Right lobe of liver (tissue), 6 donors: ENCODE measurements at regions not wholly inside any gene's neighbourhood (a gene's known extent, or its start where the extent isn't known, plus 50 kb on each side); places are given as distances from the start of the nearest gene placed in this dataset.

Experiments
- ATAC-seq, 4 donors: fragments of 200-7000 bp; cut with Tn5 transposase; one replicate each; pipeline ENCODE4 v1.9.1; 2020; ENCODE audit warnings: mild to moderate bottlenecking in 4 of 4, moderate library complexity in 4 of 4
- DNase-seq, 3 donors: peaks; one replicate each; pipeline ENCODE4 v3.0.0-alpha.2; 2020
- H3K27ac ChIP-seq, 3 donors: fragments of 200-600 bp; one replicate each; pipeline ENCODE4 v1.8.0; 2022
- H3K27me3 ChIP-seq, 2 donors: fragments of 200-600 bp; one replicate each; pipeline ENCODE4 v1.8.0; 2022
- H3K36me3 ChIP-seq, 4 donors: fragments of 200-600 bp; sonication (generic) in 1 of 4; one replicate each; pipeline versions ENCODE4 v1.5.1 to v1.8.0; 2017 to 2022; ENCODE audit warnings: control low read depth in 1 of 4
- H3K4me1 ChIP-seq, 4 donors: fragments of 200-600 bp; sonication (generic) in 1 of 4; one replicate each; pipeline versions ENCODE4 v1.5.1 to v1.8.0; 2017 to 2022; ENCODE audit warnings: control low read depth in 1 of 4
- H3K4me3 ChIP-seq, 3 donors: fragments of 200-600 bp; one replicate each; pipeline ENCODE4 v1.8.0; 2022
- H3K9me3 ChIP-seq, 4 donors: fragments of 200-600 bp; sonication (generic) in 1 of 4; one replicate each; pipeline versions ENCODE4 v1.5.1 to v1.8.0; 2017 to 2022; ENCODE audit warnings: control low read depth in 1 of 4
- CTCF ChIP-seq, 4 donors: fragments of 200-600 bp in 3 of 4; fragments of 450-650 bp in 1 of 4; IDR thresholded peaks; one replicate each; pipeline versions ENCODE4 v1.5.1 to v1.8.0; 2016 to 2022; ENCODE audit warnings: antibody characterized with exemption in 4 of 4, mild to moderate bottlenecking in 2 of 4
- POLR2A ChIP-seq: fragments of 450-650 bp; IDR thresholded peaks from one replicate; pipeline ENCODE4 v1.6.1; 2017; ENCODE audit warnings: antibody characterized with exemption, mild to moderate bottlenecking
- WGBS: methylation state at CpG from one replicate; pipeline ENCODE4 v1.1.6; 2018; ENCODE audit warnings: low coverage, low lambda C conversion rate; ENCODE audit not compliant: insufficient coverage; ENCODE audit errors: missing lambda C conversion rate; 5-methylcytosine and 5-hydroxymethylcytosine counted together
- intact Hi-C, 2 donors: fragments of 100-400 bp; cut with DNase I; formaldehyde crosslinking; loops; one replicate each; pipeline versions ENCODE4 v1.11.2 to v1.14.1; 2022
- small RNA-seq, 2 experiments: library from RNA; depleted of rRNA; stranded (forward); fragments of <200 nt; gene quantifications; one replicate each; pipeline ENCODE3, GENCODE V24; 2016
- donor health status: DM: no; HTN: yes; CAD: no.
- donor health status: DM: no; HTN: no; CAD: no.
- donor health status: DM: no; HTN: no; CAD: no.
- donor health status: DM: no; HTN: yes; CAD: no.
- donor health status: DM: no; HTN: yes; CAD: no.

DNA sequence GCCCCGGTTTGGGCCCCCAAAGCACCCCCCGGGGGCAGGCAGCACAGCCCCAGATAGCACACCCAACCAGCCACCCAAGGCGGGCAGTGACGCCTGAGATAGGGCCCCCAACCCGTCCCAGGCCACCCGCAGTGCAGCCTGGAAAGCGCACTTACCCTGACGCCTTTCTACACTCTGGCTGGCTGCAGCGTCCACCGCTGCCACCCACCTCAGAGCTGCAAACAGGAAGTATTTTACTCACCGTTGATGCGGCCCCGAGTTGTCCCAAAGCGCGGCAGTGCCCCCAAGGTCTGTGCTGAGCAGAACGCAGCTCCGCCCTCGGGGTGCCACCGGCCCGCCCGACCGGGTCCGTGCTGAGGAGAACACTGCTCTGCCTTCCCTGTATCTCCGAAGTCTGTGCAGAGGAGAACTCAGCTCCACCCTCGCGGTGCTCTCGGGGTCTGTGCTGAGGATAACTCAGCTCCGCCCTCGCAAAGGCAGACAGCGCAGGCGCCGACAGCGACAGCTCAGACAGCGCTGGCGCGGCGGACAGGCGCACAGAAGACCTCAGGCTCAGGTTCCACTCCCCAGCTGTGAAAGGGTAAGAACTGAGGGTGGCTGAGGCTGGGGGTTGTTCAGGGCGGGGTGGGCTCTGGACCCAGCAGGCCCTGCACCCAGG is 786.9 kb downstream of the CDY1 start:
- DNase-seq: no peak
- Histone ChIP-seq H3K9me3 (no peaks in the 10 kb centered on the region), H3K4me1 (no peaks in the 10 kb centered on the region), H3K4me3 (no peak overlapping the region), H3K27me3 (no peaks in the 10 kb centered on the region), H3K36me3 (no peaks in the 10 kb centered on the region), H3K27ac (no peak overlapping the region)
- TF ChIP-seq CTCF (IDR thresholded peaks at IDR 0.05): no peak
- no peak for TF ChIP-seq POLR2A
- intact Hi-C loops: no loop called here
- ATAC-seq: no peak
- WGBS: no CpG with 5 or more reads among the region's 39 CpGs

DNA sequence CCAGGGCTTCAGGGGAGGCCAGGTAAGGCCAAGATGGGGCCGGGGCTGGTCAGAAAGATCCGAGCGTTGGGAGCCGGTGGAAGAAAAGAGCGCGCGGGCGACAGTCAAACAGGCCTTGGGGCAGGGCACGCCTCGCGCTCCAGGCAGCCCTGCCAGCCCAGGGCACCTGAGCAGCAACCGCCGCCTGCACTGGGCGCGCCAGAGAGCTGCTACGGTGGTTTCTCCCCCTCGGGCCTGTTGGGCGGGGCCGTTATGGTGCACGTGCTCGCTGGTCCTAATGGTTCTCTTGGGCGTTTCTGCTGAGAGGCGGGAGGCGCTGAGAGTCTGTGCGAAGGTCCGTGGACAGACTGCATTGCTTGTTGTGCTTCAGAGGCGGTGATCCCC is 787.4 kb downstream of the CDY1 start:
- no peaks in the 10 kb centered on the region for H3K27me3 ChIP-seq
- DNase-seq (no peak), ATAC-seq (no peak)
- H3K4me3 ChIP-seq: no peak overlapping the region
- H3K36me3 ChIP-seq: no peaks in the 10 kb centered on the region
- no peaks in the 10 kb centered on the region for H3K4me1 ChIP-seq
- no peak overlapping the region for H3K27ac ChIP-seq
- TF ChIP-seq CTCF (IDR thresholded peaks at IDR 0.05): no peak
- TF ChIP-seq POLR2A: no peak
- intact Hi-C loops: no loop called here
- no CpG with 5 or more reads among the region's 27 CpGs for WGBS
- H3K9me3 ChIP-seq: no peaks in the 10 kb centered on the region

Small RNAs in the stretch of these regions (small RNA-seq; reads per million reads assigned to genes)
- 0 reads per million in 2 experiments for gene AC024067.1
- gene RF00156: 0 reads per million in 2 experiments
- gene RNU6-1314P: 0 reads per million in 2 experiments
